ENCODE measurements at regions not wholly inside any gene's neighbourhood (a gene's known extent, or its start where the extent isn't known, plus 50 kb on each side); places are given as distances from the start of the nearest gene placed in this dataset.

GRCh38 chr6:11298651-11299420, 66.4 kb upstream of the NEDD9 start (continued):
- no peak for TF ChIP-seq ZBTB8A (CRISPR knock-in tag; IDR thresholded peaks at IDR 0.05; ENCODE audit: borderline replicate concordance, low read depth)
- TF ChIP-seq FLYWCH1 (CRISPR knock-in tag; IDR thresholded peaks at IDR 0.05) = no peak
- peak; percentile 64; the same call in 1 of the 2 replicates for TF ChIP-seq IRF1 (CRISPR knock-in tag; IDR thresholded peaks at IDR 0.05; ENCODE audit: low read depth)
- peak; percentile 77 for TF ChIP-seq CBFB (CRISPR knock-in tag; IDR thresholded peaks at IDR 0.05)
- TF ChIP-seq ETV5 (CRISPR knock-in tag; IDR thresholded peaks at IDR 0.05; ENCODE audit: borderline replicate concordance) = peak; percentile 96
- TF ChIP-seq ZNF263 (CRISPR knock-in tag; IDR thresholded peaks at IDR 0.05) = peak; percentile 32
- no peak for TF ChIP-seq XBP1 (CRISPR knock-in tag; IDR thresholded peaks at IDR 0.05)
- peak; percentile 95 for TF ChIP-seq BRD4 (CRISPR knock-in tag; IDR thresholded peaks at IDR 0.05)
- TF ChIP-seq RFX5 (IDR thresholded peaks at IDR 0.05; ENCODE audit: low read depth, low read length) = no peak
- peak; percentile 81; the same call in 1 of the 2 replicates for TF ChIP-seq TFAP4 (IDR thresholded peaks at IDR 0.05; ENCODE audit: borderline replicate concordance, low read depth)
- no peak; the same call in 1 of the 2 replicates for TF ChIP-seq TOE1 (CRISPR knock-in tag; IDR thresholded peaks at IDR 0.05)
- no peak for TF ChIP-seq ZNF674 (CRISPR knock-in tag; IDR thresholded peaks at IDR 0.05; ENCODE audit: low read depth)
- TF ChIP-seq HDAC2 (CRISPR knock-in tag; IDR thresholded peaks at IDR 0.05) = peak; percentile 96
- peak; percentile 65 for TF ChIP-seq PPARG (CRISPR knock-in tag; conservative IDR thresholded peaks at IDR 0.05)
- no peak for TF ChIP-seq RAD51 (IDR thresholded peaks at IDR 0.05; ENCODE audit: borderline replicate concordance)
- TF ChIP-seq ZSCAN22 (CRISPR knock-in tag; IDR thresholded peaks at IDR 0.05) = no peak
- TF ChIP-seq ZNF710 (CRISPR knock-in tag; IDR thresholded peaks at IDR 0.05; ENCODE audit: borderline replicate concordance) = peak; percentile 98
- TF ChIP-seq ZNF234 (CRISPR knock-in tag; conservative IDR thresholded peaks at IDR 0.05) = no peak
- peak; percentile 83; the same call in 1 of the 2 replicates for TF ChIP-seq ZNF124 (CRISPR knock-in tag; IDR thresholded peaks at IDR 0.05)
- peak; percentile 81 for TF ChIP-seq HNF4A (CRISPR knock-in tag; IDR thresholded peaks at IDR 0.05)
- 0 out of 2 replicates have a peak, but pooled peaks have one; percentile 82 for TF ChIP-seq CENPBD1 (CRISPR knock-in tag; IDR thresholded peaks at IDR 0.05; ENCODE audit: borderline replicate concordance, low read depth)
- TF ChIP-seq ZNF354B (CRISPR knock-in tag; IDR thresholded peaks at IDR 0.05) = peak; percentile 43; the same call in 1 of the 2 replicates
- peak; percentile 88 for TF ChIP-seq NCOA2 (CRISPR knock-in tag; IDR thresholded peaks at IDR 0.05)
- no peak for TF ChIP-seq FOXM1 (CRISPR knock-in tag; IDR thresholded peaks at IDR 0.05)
- TF ChIP-seq ZBTB38 (CRISPR knock-in tag; IDR thresholded peaks at IDR 0.05) = peak; percentile 96
- TF ChIP-seq MXD4 (CRISPR knock-in tag; IDR thresholded peaks at IDR 0.05) = no peak
- TF ChIP-seq CSRNP1 (CRISPR knock-in tag; IDR thresholded peaks at IDR 0.05) = peak; percentile 82; the same call in 1 of the 2 replicates

Data from HepG2 (cell line).